HG03066 (cell line): ENCODE measurements at regions not wholly inside any gene's neighbourhood (a gene's known extent, or its start where the extent isn't known, plus 50 kb on each side); places are given as distances from the start of the nearest gene placed in this dataset.
"Not testable (repeated sequence)": the region's sequence is repeated elsewhere in the genome, so short reads cannot be mapped to it uniquely, and the experiment has no call there.

Experiments used
- ATAC-seq: cut with Tn5 transposase; IDR thresholded peaks from one replicate; pipeline ENCODE4 v1.9.1; 2021; ENCODE audit warnings: low read depth; ENCODE audit not compliant: unreplicated experiment

- ATAC-seq: no peak
These were observed 312.0 kb downstream of the IRS1 start for GRCh38 chr2:226487573-226487972.

GRCh38 chr2:226483745-226484619 is 315.6 kb downstream of the IRS1 start:
- no peak for ATAC-seq

- ATAC-seq: no peak
These were observed 316.5 kb downstream of the IRS1 start for GRCh38 chr2:226483143-226483542.

DNA sequence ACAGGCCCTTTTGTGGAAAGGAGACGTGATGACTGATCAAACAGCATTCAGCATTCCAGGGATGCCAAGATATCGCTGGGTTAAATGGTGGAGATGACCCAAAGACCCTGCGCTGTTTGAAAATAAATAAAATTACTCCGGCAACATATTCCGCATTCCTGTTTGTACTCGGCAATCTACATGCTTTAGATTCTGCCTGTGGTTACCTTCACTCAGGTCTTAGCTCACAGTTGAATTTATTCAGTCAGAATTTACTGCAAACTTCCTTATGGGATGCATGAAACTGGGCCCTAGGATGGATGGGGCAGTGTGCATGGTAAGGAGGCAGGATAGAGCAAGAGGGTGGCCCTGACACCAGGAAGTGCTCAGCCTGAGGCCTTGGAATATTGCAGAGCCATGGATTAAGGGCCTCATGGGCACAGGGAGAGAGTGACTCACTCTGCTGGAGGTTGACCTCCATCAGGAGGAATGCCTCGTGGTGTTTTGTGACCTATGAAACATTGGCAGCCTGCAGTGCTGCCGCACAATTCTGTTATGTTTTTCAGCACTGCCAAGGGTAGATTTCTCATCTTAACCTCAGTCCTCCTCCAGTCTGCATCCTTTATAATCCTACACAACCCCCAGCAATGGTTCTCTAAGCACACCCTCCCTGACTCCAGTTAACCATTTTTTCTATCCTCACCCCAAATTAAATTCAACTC is 321.4 kb downstream of the IRS1 start:
- ATAC-seq: no peak

- no peak for ATAC-seq
These were observed 322.2 kb downstream of the IRS1 start for GRCh38 chr2:226477221-226478108.

DNA sequence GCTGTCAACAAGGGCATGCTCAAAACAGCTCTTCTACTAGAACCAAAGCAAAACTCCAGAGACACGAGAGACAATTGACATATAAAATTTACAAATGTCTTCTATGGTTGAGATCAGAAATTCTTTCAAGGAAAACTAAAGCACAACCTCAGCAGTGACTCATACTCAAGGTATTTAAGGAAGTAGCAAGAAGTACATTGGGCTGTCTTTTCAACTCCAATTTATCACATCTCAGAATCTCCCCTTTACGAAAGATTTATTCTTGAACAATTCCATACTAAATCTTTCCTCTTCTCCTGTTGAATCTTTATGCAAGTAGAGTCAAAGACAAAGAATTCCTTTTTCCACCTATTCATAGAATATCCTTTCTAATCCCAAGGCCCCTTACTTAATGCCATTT is 324.0 kb downstream of the IRS1 start:
- no peak for ATAC-seq

DNA sequence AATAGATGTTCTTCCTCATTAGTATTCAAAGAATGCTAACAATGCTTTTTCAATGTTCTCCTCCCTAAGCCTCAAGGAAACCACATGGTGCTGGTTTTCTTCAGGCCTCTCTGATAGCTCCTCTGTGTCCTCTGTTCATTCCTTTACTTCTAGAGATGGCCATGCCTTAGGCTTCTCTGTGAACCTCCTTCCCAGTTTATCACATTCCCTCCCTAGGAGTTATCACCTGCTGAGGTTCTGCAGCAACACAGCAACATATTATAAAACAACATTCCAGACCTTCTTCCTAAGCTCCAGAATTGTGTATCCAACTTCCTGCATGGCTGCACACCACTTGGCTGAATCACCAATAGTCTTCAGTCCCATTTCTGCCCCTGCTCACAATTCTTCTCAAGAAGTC is 325.5 kb downstream of the IRS1 start:
- no peak for ATAC-seq

DNA sequence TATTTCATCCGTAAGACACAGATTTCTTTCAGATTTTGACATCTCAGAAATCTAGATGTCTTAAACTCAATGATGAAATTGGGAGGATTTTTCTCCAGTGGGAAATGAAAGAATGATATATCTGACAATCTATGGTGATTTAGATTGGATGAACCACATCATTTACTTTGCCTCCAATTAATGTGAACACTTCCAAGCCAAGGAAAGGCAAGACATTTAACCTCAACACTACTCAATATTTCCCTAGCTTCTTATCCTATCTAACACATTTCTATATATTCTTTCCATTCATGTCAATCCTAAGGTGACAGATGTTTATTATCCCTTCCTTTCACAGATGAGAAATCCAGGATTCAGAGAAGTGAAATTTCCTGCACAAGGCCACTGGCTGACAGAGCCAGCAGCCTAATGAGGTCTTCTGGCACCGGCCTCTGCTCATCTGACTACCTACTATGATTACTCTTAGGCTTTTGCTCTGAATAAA is 327.6 kb downstream of the IRS1 start:
- no peak for ATAC-seq

DNA sequence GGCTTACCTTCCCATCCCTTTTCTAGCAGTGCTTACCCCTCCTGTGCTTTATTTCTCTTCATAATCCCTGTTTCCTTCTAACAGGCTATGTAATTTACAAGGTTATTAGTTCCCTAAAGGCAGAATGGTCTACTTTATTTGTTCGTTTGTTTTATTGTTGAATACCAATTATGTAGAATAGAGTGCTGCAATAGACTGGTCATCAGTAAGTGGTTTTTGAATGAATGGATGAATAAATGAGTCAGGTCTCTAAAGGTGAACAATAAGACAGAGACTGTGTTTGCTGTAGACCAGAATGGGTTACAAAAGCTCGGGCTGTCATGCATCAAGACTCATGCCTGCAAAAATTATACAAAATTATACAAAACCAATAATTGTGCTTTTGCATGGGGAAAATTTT is 332.0 kb downstream of the IRS1 start:
- no peak for ATAC-seq

- no peak for ATAC-seq
These were observed 332.4 kb downstream of the IRS1 start for GRCh38 chr2:226467221-226467620.

DNA sequence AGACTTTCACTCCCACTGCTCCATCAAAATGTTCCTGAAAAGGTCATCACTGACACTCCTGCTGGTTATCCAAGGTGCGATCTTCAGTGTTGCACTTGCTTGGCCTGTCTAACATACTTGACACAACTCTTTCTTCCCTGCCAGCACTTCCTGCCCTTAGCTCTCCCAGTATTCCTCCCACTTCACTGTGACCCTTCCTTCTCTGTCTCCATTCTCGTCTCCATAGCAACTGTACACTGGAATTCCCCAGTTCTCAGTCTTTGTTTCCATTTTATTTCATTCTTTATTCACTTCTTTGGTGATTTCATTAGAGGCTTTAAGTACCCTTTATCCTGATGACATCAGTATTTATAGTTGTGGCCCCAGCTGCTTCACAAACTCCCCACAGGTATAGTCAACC is 333.0 kb downstream of the IRS1 start:
- ATAC-seq: no peak

DNA sequence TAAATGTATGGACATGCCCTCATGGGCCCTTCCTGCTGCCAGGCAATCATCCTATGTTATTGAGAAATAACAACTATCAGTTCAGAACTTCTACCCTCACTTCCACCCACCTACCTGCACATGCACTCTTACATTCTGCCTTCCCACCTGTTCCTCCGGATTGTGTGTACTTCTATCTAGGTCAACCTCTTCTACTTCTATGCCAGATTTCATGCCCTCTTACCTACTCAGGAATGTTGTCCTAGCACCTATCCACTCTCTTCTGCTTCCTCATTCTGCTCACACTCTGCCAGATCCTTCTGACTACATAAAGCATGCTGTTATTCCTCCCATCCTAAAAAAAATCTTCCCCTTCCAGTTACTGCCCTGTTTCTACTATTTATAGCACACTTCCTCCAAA is 333.5 kb downstream of the IRS1 start:
- ATAC-seq: no peak

GRCh38 chr2:226464380-226464779 is 335.2 kb downstream of the IRS1 start:
- ATAC-seq: no peak

DNA sequence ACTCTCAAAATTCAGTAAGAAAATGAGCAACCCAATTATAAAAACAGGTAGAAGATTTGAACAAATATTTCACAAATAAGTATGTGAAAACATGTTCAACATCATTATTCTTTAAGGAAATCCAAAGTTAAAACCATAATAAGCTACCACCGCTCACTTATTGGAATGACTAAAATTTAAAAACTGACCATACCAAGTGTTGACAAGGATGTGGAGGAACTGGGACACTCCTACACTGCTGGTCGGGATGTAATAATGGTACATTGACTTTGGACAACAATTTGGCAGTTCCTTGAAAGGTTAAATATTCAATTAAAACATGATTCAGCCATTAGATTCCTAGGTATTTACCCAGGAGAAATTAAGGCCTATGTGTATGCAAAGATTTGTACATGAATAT is 336.5 kb downstream of the IRS1 start:
- no peak for ATAC-seq

DNA sequence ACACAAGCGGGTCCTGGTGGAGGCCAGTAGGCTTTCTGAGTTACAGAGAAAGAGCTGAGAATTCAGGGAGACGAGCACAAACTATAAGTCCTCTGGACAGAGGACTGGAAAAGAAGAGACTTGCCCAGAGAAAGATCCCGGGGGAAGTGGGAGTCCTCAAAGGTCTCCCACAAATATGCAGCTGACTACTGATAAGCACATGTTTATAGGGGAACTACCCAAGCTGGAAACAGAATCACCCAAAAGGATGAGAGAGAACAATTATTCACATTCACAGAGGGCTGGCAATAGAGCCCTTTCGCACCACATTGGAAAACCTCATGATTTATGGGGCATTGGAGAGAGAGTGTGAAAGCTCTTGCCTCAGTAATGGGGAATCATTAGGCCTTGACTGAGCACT is 337.6 kb downstream of the IRS1 start:
- no peak for ATAC-seq

DNA sequence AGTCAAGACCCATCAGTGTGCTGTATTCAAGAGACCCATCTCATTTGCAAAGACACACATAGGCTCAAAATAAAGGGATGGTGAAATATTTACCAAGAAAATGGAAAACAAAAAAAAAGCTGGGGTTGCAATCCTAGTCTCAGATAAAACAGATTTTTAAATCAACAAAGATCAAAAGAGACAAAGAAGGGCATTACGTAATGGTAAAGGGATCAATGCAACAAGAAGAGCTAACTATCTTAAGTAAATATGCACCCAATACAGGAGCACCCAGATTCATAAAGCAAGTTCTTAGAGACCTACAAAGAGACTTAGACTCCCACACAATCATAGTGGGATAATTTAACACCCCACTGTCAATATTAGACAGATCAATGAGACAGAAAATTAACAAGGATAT is 343.5 kb downstream of the IRS1 start:
- ATAC-seq: not testable (repeated sequence)

- ATAC-seq: no peak
These were observed 346.9 kb downstream of the IRS1 start for GRCh38 chr2:226452768-226453167.

DNA sequence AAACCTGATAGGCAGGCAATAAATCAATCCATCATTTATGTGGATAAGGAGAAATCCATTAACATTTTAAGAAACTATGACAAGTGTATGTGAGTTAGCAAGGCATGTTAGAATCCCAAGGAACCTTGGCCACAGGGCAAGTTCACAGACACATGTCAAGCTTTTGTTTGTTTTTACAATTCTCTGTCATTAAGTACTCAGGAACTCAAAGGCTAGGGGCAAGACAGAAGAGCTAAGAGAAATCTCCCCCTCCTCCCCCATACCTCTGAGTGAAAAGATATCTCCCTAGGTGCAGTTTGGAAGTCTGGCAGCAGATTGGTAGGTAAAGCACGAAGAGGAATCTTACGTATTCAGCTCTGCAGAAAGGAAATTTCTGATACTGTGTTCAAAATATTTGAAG is 348.1 kb downstream of the IRS1 start:
- no peak for ATAC-seq

DNA sequence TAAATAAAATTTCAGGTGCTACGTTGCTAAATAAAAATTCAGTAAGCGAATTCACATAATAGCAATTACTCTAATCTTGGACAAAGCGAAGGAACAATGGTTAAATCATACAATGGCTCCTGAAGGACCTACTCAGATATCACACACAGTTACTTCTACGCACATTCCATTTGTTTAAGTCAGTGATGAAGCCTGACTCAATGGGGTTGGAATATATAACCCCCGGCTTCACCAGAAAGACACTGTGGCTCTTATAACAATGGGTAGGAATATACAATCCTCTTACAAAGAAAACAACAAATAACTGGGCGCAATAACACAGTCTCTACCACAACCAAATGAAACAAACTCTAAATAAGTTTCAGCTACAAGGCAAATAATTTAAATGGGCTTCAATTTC is 349.5 kb downstream of the IRS1 start:
- no peak for ATAC-seq

DNA sequence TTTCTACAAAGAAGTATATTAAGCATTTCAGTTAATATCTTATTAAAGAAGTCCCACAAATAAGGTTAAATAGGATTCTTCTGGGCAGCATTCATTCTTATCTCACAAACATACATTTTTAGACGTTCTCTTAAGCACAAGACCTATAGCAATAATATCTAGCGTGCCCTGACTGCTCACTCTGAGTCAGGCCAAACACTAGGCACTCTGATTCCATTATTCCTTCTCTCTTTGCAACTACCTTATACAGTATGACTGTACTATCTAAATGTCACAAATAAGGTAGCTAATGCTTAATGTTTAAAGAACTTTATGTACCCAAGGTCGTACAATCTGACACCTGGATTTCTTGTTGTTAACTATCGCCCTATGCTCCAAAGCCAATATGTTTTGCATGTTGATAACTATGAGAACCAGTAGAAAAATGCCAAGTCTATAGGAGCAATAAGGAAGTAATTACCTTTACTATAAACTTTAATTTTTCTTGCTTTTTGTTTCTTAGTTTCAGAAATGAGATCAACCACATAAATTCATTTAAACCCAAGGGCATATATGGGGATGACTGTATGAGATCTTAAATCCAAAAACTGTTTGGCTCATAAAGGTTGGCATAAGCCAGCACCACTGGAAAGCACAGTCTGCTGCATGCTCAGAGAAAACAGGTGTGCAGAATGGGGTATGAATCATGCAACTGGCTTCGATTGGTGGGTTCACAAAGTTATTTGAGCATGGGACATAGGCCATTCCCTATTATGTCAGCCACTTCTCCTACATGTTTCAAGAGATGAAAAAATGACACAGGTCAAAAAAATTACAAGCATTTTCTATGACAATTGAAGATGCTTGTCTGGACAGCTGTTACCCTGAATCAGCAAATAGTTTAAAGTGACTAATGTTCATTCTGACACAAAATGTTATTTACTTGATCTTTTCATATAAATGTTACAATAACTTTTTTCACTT is 352.0 kb downstream of the IRS1 start:
- ATAC-seq: no peak
